Ovary (tissue), 3 donors: ENCODE measurements at regions not wholly inside any gene's neighbourhood (a gene's known extent, or its start where the extent isn't known, plus 50 kb on each side); places are given as distances from the start of the nearest gene placed in this dataset.

Source experiments
- CTCF ChIP-seq, 3 donors: fragments of 450-650 bp in 2 of 3; fragments of 200-600 bp in 1 of 3; IDR thresholded peaks; one replicate each; pipeline versions ENCODE4 v1.5.1 to v1.8.0; 2016 to 2022; ENCODE audit warnings: antibody characterized with exemption in 3 of 3, mild to moderate bottlenecking in 1 of 3
- POLR2A ChIP-seq: fragments of 450-650 bp; IDR thresholded peaks from one replicate; pipeline ENCODE4 v1.6.1; 2017; ENCODE audit warnings: antibody characterized with exemption, mild to moderate bottlenecking, moderate library complexity
- donor health status: DM: no; HTN: no; CAD: no.

- no peak for TF ChIP-seq POLR2A
- no peak for TF ChIP-seq CTCF (IDR thresholded peaks at IDR 0.05)
Measured at GRCh38 chr12:114866331-114866730, 182.4 kb upstream of the TBX3 start.
